ENCODE measurements at regions not wholly inside any gene's neighbourhood (a gene's known extent, or its start where the extent isn't known, plus 50 kb on each side); places are given as distances from the start of the nearest gene placed in this dataset.
"Not testable (repeated sequence)": the region's sequence is repeated elsewhere in the genome, so short reads cannot be mapped to it uniquely, and the experiment has no call there.

- Histone ChIP-seq H3K27ac (ENCODE audit: low read length) (no peak overlapping the region), H3K9me3 (ENCODE audit: control insufficient read depth in 2 of 2, low read length in 2 of 2) (no peaks in the 10 kb centered on the region), H3K4me1 (ENCODE audit: control insufficient read depth, insufficient read depth, low read length) (no peaks in the 10 kb centered on the region)
Observed at GRCh38 chr9:78406146-78406545, 109.2 kb downstream of the PSAT1 start.

GRCh38 chr9:78406933-78407332 is 110.0 kb downstream of the PSAT1 start:
- Histone ChIP-seq H3K27ac (ENCODE audit: low read length) (no peak overlapping the region), H3K9ac (ENCODE audit: low read length in 2 of 2) (no peak overlapping the region), H3K27me3 (ENCODE audit: control insufficient read depth in 1 of 2, insufficient read depth in 2 of 2, low read length in 2 of 2) (peaks cover 0 to 4% of the 10 kb centered on the region in 2 donors), H3K4me1 (ENCODE audit: control insufficient read depth, insufficient read depth, low read length) (no peaks in the 10 kb centered on the region), H3K36me3 (ENCODE audit: control insufficient read depth in 2 of 2, insufficient read depth in 2 of 2, low read length in 2 of 2) (no peaks in the 10 kb centered on the region), H3K4me3 (ENCODE audit: low read length in 2 of 2) (no peak overlapping the region), H3K9me3 (ENCODE audit: control insufficient read depth in 2 of 2, low read length in 2 of 2) (no peaks in the 10 kb centered on the region)

More at GRCh38 chr9:78406146-78406545, 109.2 kb downstream of the PSAT1 start:
- H3K27me3 ChIP-seq (ENCODE audit: control insufficient read depth in 1 of 2, insufficient read depth in 2 of 2, low read length in 2 of 2): peaks cover 0 to 4% of the 10 kb centered on the region in 2 donors
- H3K36me3 ChIP-seq (ENCODE audit: control insufficient read depth in 2 of 2, insufficient read depth in 2 of 2, low read length in 2 of 2): no peaks in the 10 kb centered on the region
- no peak overlapping the region for H3K4me3 ChIP-seq (ENCODE audit: low read length in 2 of 2)
- no peak overlapping the region for H3K9ac ChIP-seq (ENCODE audit: low read length in 2 of 2)

- Histone ChIP-seq H3K4me1 (ENCODE audit: control insufficient read depth, insufficient read depth, low read length) (no peaks in the 10 kb centered on the region), H3K9ac (ENCODE audit: low read length in 2 of 2) (no peak overlapping the region), H3K9me3 (ENCODE audit: control insufficient read depth in 2 of 2, low read length in 2 of 2) (no peaks in the 10 kb centered on the region), H3K27ac (ENCODE audit: low read length) (no peak overlapping the region), H3K36me3 (ENCODE audit: control insufficient read depth in 2 of 2, insufficient read depth in 2 of 2, low read length in 2 of 2) (no peaks in the 10 kb centered on the region), H3K4me3 (ENCODE audit: low read length in 2 of 2) (no peak overlapping the region), H3K27me3 (ENCODE audit: control insufficient read depth in 1 of 2, insufficient read depth in 2 of 2, low read length in 2 of 2) (peaks cover 0 to 4% of the 10 kb centered on the region in 2 donors)
Observed at GRCh38 chr9:78407636-78408312, 110.8 kb downstream of the PSAT1 start.

GRCh38 chr9:78408388-78408787 is 111.5 kb downstream of the PSAT1 start:
- Histone ChIP-seq H3K4me3 (ENCODE audit: low read length in 2 of 2) (no peak overlapping the region), H3K4me1 (ENCODE audit: control insufficient read depth, insufficient read depth, low read length) (no peaks in the 10 kb centered on the region), H3K9ac (ENCODE audit: low read length in 2 of 2) (no peak overlapping the region), H3K36me3 (ENCODE audit: control insufficient read depth in 2 of 2, insufficient read depth in 2 of 2, low read length in 2 of 2) (no peaks in the 10 kb centered on the region), H3K9me3 (ENCODE audit: control insufficient read depth in 2 of 2, low read length in 2 of 2) (no peaks in the 10 kb centered on the region), H3K27ac (ENCODE audit: low read length) (no peak overlapping the region), H3K27me3 (ENCODE audit: control insufficient read depth in 1 of 2, insufficient read depth in 2 of 2, low read length in 2 of 2) (no peaks in the 10 kb centered on the region)

- not testable (repeated sequence) for H3K9me3 ChIP-seq (ENCODE audit: control insufficient read depth in 2 of 2, low read length in 2 of 2); H3K4me1 ChIP-seq (ENCODE audit: control insufficient read depth, insufficient read depth, low read length); H3K36me3 ChIP-seq (ENCODE audit: control insufficient read depth in 2 of 2, insufficient read depth in 2 of 2, low read length in 2 of 2); H3K27ac ChIP-seq (ENCODE audit: low read length); H3K27me3 ChIP-seq (ENCODE audit: control insufficient read depth in 1 of 2, insufficient read depth in 2 of 2, low read length in 2 of 2); H3K4me3 ChIP-seq (ENCODE audit: low read length in 2 of 2); H3K9ac ChIP-seq (ENCODE audit: low read length in 2 of 2)
Observed at GRCh38 chr9:78409928-78410510, 113.1 kb downstream of the PSAT1 start.

- Histone ChIP-seq H3K9me3 (ENCODE audit: control insufficient read depth in 2 of 2, low read length in 2 of 2) (no peaks in the 10 kb centered on the region), H3K36me3 (ENCODE audit: control insufficient read depth in 2 of 2, insufficient read depth in 2 of 2, low read length in 2 of 2) (no peaks in the 10 kb centered on the region), H3K4me3 (ENCODE audit: low read length in 2 of 2) (no peak overlapping the region), H3K9ac (ENCODE audit: low read length in 2 of 2) (no peak overlapping the region), H3K27ac (ENCODE audit: low read length) (no peak overlapping the region), H3K27me3 (ENCODE audit: control insufficient read depth in 1 of 2, insufficient read depth in 2 of 2, low read length in 2 of 2) (peaks cover 0 to 2% of the 10 kb centered on the region in 2 donors), H3K4me1 (ENCODE audit: control insufficient read depth, insufficient read depth, low read length) (no peaks in the 10 kb centered on the region)
Observed at GRCh38 chr9:78422309-78422708, 125.4 kb downstream of the PSAT1 start.

GRCh38 chr9:78424299-78424698 is 127.4 kb downstream of the PSAT1 start:
- no peak overlapping the region for H3K9ac ChIP-seq (ENCODE audit: low read length in 2 of 2)
- no peak overlapping the region for H3K27ac ChIP-seq (ENCODE audit: low read length)
- H3K4me1 ChIP-seq (ENCODE audit: control insufficient read depth, insufficient read depth, low read length): no peaks in the 10 kb centered on the region
- H3K27me3 ChIP-seq (ENCODE audit: control insufficient read depth in 1 of 2, insufficient read depth in 2 of 2, low read length in 2 of 2): no peaks in the 10 kb centered on the region
- no peaks in the 10 kb centered on the region for H3K9me3 ChIP-seq (ENCODE audit: control insufficient read depth in 2 of 2, low read length in 2 of 2)
- no peak overlapping the region for H3K4me3 ChIP-seq (ENCODE audit: low read length in 2 of 2)
- H3K36me3 ChIP-seq (ENCODE audit: control insufficient read depth in 2 of 2, insufficient read depth in 2 of 2, low read length in 2 of 2): no peaks in the 10 kb centered on the region

- H3K4me3 ChIP-seq (ENCODE audit: low read length in 2 of 2): no peak overlapping the region
- peaks cover 7 to 8% of the 10 kb centered on the region in 2 donors for H3K9me3 ChIP-seq (ENCODE audit: control insufficient read depth in 2 of 2, low read length in 2 of 2)
- no peak overlapping the region for H3K27ac ChIP-seq (ENCODE audit: low read length)
- no peaks in the 10 kb centered on the region for H3K27me3 ChIP-seq (ENCODE audit: control insufficient read depth in 1 of 2, insufficient read depth in 2 of 2, low read length in 2 of 2)
- no peak overlapping the region for H3K9ac ChIP-seq (ENCODE audit: low read length in 2 of 2)
- no peaks in the 10 kb centered on the region for H3K36me3 ChIP-seq (ENCODE audit: control insufficient read depth in 2 of 2, insufficient read depth in 2 of 2, low read length in 2 of 2)
- no peaks in the 10 kb centered on the region for H3K4me1 ChIP-seq (ENCODE audit: control insufficient read depth, insufficient read depth, low read length)
Observed at GRCh38 chr9:78428640-78429039, 131.7 kb downstream of the PSAT1 start.

GRCh38 chr9:78430387-78430786 is 133.5 kb downstream of the PSAT1 start:
- Histone ChIP-seq H3K36me3 (ENCODE audit: control insufficient read depth in 2 of 2, insufficient read depth in 2 of 2, low read length in 2 of 2) (no peaks in the 10 kb centered on the region), H3K27ac (ENCODE audit: low read length) (no peak overlapping the region), H3K9me3 (ENCODE audit: control insufficient read depth in 2 of 2, low read length in 2 of 2) (peaks cover 7 to 8% of the 10 kb centered on the region in 2 donors), H3K4me3 (ENCODE audit: low read length in 2 of 2) (no peak overlapping the region), H3K27me3 (ENCODE audit: control insufficient read depth in 1 of 2, insufficient read depth in 2 of 2, low read length in 2 of 2) (peaks cover 0 to 4% of the 10 kb centered on the region in 2 donors), H3K9ac (ENCODE audit: low read length in 2 of 2) (no peak overlapping the region), H3K4me1 (ENCODE audit: control insufficient read depth, insufficient read depth, low read length) (no peaks in the 10 kb centered on the region)

- not testable (repeated sequence) for H3K36me3 ChIP-seq (ENCODE audit: control insufficient read depth in 2 of 2, insufficient read depth in 2 of 2, low read length in 2 of 2); H3K4me1 ChIP-seq (ENCODE audit: control insufficient read depth, insufficient read depth, low read length); H3K9me3 ChIP-seq (ENCODE audit: control insufficient read depth in 2 of 2, low read length in 2 of 2); H3K27ac ChIP-seq (ENCODE audit: low read length); H3K9ac ChIP-seq (ENCODE audit: low read length in 2 of 2); H3K27me3 ChIP-seq (ENCODE audit: control insufficient read depth in 1 of 2, insufficient read depth in 2 of 2, low read length in 2 of 2); H3K4me3 ChIP-seq (ENCODE audit: low read length in 2 of 2)
Observed at GRCh38 chr9:78431039-78431438, 134.1 kb downstream of the PSAT1 start.

- no peaks in the 10 kb centered on the region for H3K36me3 ChIP-seq (ENCODE audit: control insufficient read depth in 2 of 2, insufficient read depth in 2 of 2, low read length in 2 of 2)
- H3K4me3 ChIP-seq (ENCODE audit: low read length in 2 of 2): no peak overlapping the region
- no peak overlapping the region for H3K9ac ChIP-seq (ENCODE audit: low read length in 2 of 2)
- no peaks in the 10 kb centered on the region for H3K4me1 ChIP-seq (ENCODE audit: control insufficient read depth, insufficient read depth, low read length)
- no peak overlapping the region for H3K27ac ChIP-seq (ENCODE audit: low read length)
- H3K27me3 ChIP-seq (ENCODE audit: control insufficient read depth in 1 of 2, insufficient read depth in 2 of 2, low read length in 2 of 2): peaks cover 0 to 5% of the 10 kb centered on the region in 2 donors
- no peaks in the 10 kb centered on the region for H3K9me3 ChIP-seq (ENCODE audit: control insufficient read depth in 2 of 2, low read length in 2 of 2)
Observed at GRCh38 chr9:78436873-78437272, 139.9 kb downstream of the PSAT1 start.
